ENCODE measurements at regions not wholly inside any gene's neighbourhood (a gene's known extent, or its start where the extent isn't known, plus 50 kb on each side); places are given as distances from the start of the nearest gene placed in this dataset.

DNA sequence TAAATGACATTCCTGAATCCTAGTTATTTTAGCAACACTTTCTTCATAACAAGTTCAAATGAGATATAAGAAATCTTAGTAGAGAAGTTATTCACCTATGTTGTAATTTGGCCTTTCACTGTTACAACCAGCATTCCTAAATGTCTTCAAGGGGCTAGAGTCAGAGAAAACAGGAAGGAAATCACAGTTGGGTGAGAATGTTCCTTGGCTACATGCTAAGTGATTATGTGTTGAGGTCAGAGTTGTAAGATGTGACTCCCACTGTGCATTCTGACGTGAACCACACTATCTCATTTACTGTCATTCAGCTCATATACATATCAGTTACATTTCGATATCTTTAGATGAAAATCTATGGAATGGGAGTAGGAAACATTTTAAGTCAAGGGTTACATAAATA is 51.0 kb upstream of the MLIP start:
- H3K79me2 ChIP-seq (ENCODE audit: insufficient read depth, low read length): no peaks in the 10 kb centered on the region
- H3K4me2 ChIP-seq (ENCODE audit: low read depth, low read length, poor library complexity, severe bottlenecking): peak overlapping the region; percentile 52
- H3K4me1 ChIP-seq (ENCODE audit: insufficient read depth, low read length, poor library complexity, severe bottlenecking): peaks cover 14% of the 10 kb centered on the region
- H3K9me2 ChIP-seq (replicated peaks; ENCODE audit: low read depth, low read length): no peaks in the 10 kb centered on the region
- no peaks in the 10 kb centered on the region for H3K36me3 ChIP-seq (ENCODE audit: insufficient read depth, low read length)
- no peaks in the 10 kb centered on the region for H4K20me1 ChIP-seq (ENCODE audit: insufficient read depth, low read length, poor library complexity, severe bottlenecking)
- H2AFZ ChIP-seq (ENCODE audit: low read length): peak overlapping the region; percentile 32; the same call in 1 of the 2 replicates
- H3F3A ChIP-seq (ENCODE audit: low read depth): no peaks in the 10 kb centered on the region
- H3K9me3 ChIP-seq (ENCODE audit: insufficient read depth, low read depth, low read length): no peaks in the 10 kb centered on the region
- TF ChIP-seq EZH2phosphoT487 (IDR thresholded peaks at IDR 0.05; ENCODE audit: borderline replicate concordance): no peak
- TF ChIP-seq, protein P1, sequence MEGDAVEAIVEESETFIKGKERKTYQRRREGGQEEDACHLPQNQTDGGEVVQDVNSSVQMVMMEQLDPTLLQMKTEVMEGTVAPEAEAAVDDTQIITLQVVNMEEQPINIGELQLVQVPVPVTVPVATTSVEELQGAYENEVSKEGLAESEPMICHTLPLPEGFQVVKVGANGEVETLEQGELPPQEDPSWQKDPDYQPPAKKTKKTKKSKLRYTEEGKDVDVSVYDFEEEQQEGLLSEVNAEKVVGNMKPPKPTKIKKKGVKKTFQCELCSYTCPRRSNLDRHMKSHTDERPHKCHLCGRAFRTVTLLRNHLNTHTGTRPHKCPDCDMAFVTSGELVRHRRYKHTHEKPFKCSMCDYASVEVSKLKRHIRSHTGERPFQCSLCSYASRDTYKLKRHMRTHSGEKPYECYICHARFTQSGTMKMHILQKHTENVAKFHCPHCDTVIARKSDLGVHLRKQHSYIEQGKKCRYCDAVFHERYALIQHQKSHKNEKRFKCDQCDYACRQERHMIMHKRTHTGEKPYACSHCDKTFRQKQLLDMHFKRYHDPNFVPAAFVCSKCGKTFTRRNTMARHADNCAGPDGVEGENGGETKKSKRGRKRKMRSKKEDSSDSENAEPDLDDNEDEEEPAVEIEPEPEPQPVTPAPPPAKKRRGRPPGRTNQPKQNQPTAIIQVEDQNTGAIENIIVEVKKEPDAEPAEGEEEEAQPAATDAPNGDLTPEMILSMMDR (conservative IDR thresholded peaks at IDR 0.05; ENCODE audit: low read length): no peak
- peak overlapping the region; percentile 31 for H3K4me3 ChIP-seq (ENCODE audit: low read length, poor library complexity, severe bottlenecking)
- H3K27me3 ChIP-seq (ENCODE audit: insufficient read depth, low read length, poor library complexity, severe bottlenecking): no peaks in the 10 kb centered on the region
- H3K9ac ChIP-seq (ENCODE audit: low read depth, low read length, poor library complexity, severe bottlenecking): no peak overlapping the region

Data from Loucy (cell line).